ENCODE measurements at regions not wholly inside any gene's neighbourhood (a gene's known extent, or its start where the extent isn't known, plus 50 kb on each side); places are given as distances from the start of the nearest gene placed in this dataset.

- Mint-ChIP-seq H3K36me3 (no peaks in the 10 kb centered on the region), H3K27me3 (no peaks in the 10 kb centered on the region), H3K9me3 (peaks cover 8 to 30% (median 19%) of the 10 kb centered on the region in 3 donors), H3K4me1 (no peaks in the 10 kb centered on the region), H3K4me3 (no peak overlapping the region), H3K27ac (no peak overlapping the region)
- Histone ChIP-seq H3K27ac (ENCODE audit: low read length) (no peak overlapping the region), H3K36me3 (ENCODE audit: control insufficient read depth in 2 of 2, extremely low read depth in 1 of 2, insufficient read depth in 1 of 2, low read length in 1 of 2) (no peaks in the 10 kb centered on the region), H3K4me1 (ENCODE audit: control insufficient read depth in 1 of 2, extremely low read depth in 1 of 2, insufficient read depth in 2 of 2, low read length in 2 of 2) (no peaks in the 10 kb centered on the region), H3K9me3 (peaks cover 2% of the 10 kb centered on the region), H3K4me3 (ENCODE audit: control insufficient read depth in 1 of 2, extremely low read depth in 1 of 2, low read length in 1 of 2) (no peak overlapping the region), H3K27me3 (replicated peaks in 1 of 2; ENCODE audit: control insufficient read depth in 2 of 2, extremely low read depth in 1 of 2, insufficient read depth in 2 of 2, low read length in 1 of 2) (no peaks in the 10 kb centered on the region)
- 79% methylated on average over 10 of the region's 13 CpGs for WGBS (ENCODE audit: insufficient coverage)
- POLR2A ChIA-PET, result no interaction called here
- ATAC-seq (replicated peaks in 1 of 4) (no peak), DNase-seq (no peak)
- CTCF ChIA-PET, result no interaction called here
Measured at GRCh38 chr1:105891308-105891707, 1165.2 kb upstream of the PRMT6 start.

GRCh38 chr1:105894006-105894405, 1162.5 kb upstream of the PRMT6 start:
- Mint-ChIP-seq H3K27ac (no peak overlapping the region), H3K27me3 (no peaks in the 10 kb centered on the region), H3K4me3 (no peak overlapping the region), H3K36me3 (no peaks in the 10 kb centered on the region), H3K4me1 (no peaks in the 10 kb centered on the region), H3K9me3 (peaks cover 13 to 45% (median 28%) of the 10 kb centered on the region in 3 donors)
- POLR2A ChIA-PET, result no interaction called here
- H3K36me3 ChIP-seq (ENCODE audit: control insufficient read depth in 2 of 2, extremely low read depth in 1 of 2, insufficient read depth in 1 of 2, low read length in 1 of 2), result no peaks in the 10 kb centered on the region
- DNase-seq, result no peak
- no CpG with 5 or more reads among the region's 1 CpG for WGBS (ENCODE audit: insufficient coverage)
- no peaks in the 10 kb centered on the region for H3K4me1 ChIP-seq (ENCODE audit: control insufficient read depth in 1 of 2, extremely low read depth in 1 of 2, insufficient read depth in 2 of 2, low read length in 2 of 2)
- no peak for ATAC-seq (replicated peaks in 1 of 4)
- H3K4me3 ChIP-seq (ENCODE audit: control insufficient read depth in 1 of 2, extremely low read depth in 1 of 2, low read length in 1 of 2), result no peak overlapping the region
- CTCF ChIA-PET, result no interaction called here
- no peak overlapping the region for H3K27ac ChIP-seq (ENCODE audit: low read length)
- no peaks in the 10 kb centered on the region for H3K9me3 ChIP-seq
- no peaks in the 10 kb centered on the region for H3K27me3 ChIP-seq (replicated peaks in 1 of 2; ENCODE audit: control insufficient read depth in 2 of 2, extremely low read depth in 1 of 2, insufficient read depth in 2 of 2, low read length in 1 of 2)

DNA sequence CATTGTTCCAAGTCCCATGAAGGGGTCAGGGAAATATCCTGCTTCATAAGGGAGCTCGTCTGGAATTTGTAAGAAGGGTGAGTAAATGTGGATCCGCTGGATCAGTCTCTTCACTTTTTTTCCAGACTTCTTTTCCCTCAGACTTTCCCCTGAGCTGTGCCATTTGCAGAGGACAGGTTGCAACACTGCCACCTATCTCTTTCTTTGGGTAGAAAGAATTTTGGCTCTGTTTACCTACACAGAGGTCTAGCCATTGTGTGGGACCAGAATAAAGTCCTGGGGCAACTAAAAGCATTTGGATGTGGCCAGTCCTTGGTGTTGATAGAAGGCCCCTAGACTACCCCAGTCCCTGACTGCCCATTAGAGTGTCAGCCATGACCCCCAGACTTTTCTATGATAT, 1146.7 kb upstream of the PRMT6 start:
- Mint-ChIP-seq H3K9me3 (peaks cover 5 to 34% (median 10%) of the 10 kb centered on the region in 3 donors), H3K4me3 (no peak overlapping the region), H3K4me1 (no peaks in the 10 kb centered on the region), H3K27ac (no peak overlapping the region), H3K36me3 (no peaks in the 10 kb centered on the region), H3K27me3 (no peaks in the 10 kb centered on the region)
- WGBS (ENCODE audit: insufficient coverage), result no CpG with 5 or more reads among the region's 2 CpGs
- H3K4me1 ChIP-seq (ENCODE audit: control insufficient read depth in 1 of 2, extremely low read depth in 1 of 2, insufficient read depth in 2 of 2, low read length in 2 of 2), result no peaks in the 10 kb centered on the region
- no peaks in the 10 kb centered on the region for H3K9me3 ChIP-seq
- no peak overlapping the region for H3K27ac ChIP-seq (ENCODE audit: low read length)
- ATAC-seq (replicated peaks in 1 of 4) (no peak), DNase-seq (no peak)
- no peak overlapping the region for H3K4me3 ChIP-seq (ENCODE audit: control insufficient read depth in 1 of 2, extremely low read depth in 1 of 2, low read length in 1 of 2)
- no peaks in the 10 kb centered on the region for H3K27me3 ChIP-seq (replicated peaks in 1 of 2; ENCODE audit: control insufficient read depth in 2 of 2, extremely low read depth in 1 of 2, insufficient read depth in 2 of 2, low read length in 1 of 2)
- H3K36me3 ChIP-seq (ENCODE audit: control insufficient read depth in 2 of 2, extremely low read depth in 1 of 2, insufficient read depth in 1 of 2, low read length in 1 of 2), result no peaks in the 10 kb centered on the region
- ChIA-PET POLR2A (no interaction called here), CTCF (no interaction called here)

GRCh38 chr1:105914403-105914802, 1142.1 kb upstream of the PRMT6 start:
- DNase-seq, result no peak
- H3K27ac Mint-ChIP-seq, result no peak overlapping the region
- ChIA-PET POLR2A (no interaction called here), CTCF (interaction anchor here in 1 of 2 donors (0.6 kb wide), 1 partner anchor 147 kb away, joined by 3 read pairs; no protein-coding TSS in a partner anchor)
- no peaks in the 10 kb centered on the region for H3K27me3 ChIP-seq (replicated peaks in 1 of 2; ENCODE audit: control insufficient read depth in 2 of 2, extremely low read depth in 1 of 2, insufficient read depth in 2 of 2, low read length in 1 of 2)
- H3K27ac ChIP-seq (ENCODE audit: low read length), result no peak overlapping the region
- no peaks in the 10 kb centered on the region for H3K36me3 ChIP-seq (ENCODE audit: control insufficient read depth in 2 of 2, extremely low read depth in 1 of 2, insufficient read depth in 1 of 2, low read length in 1 of 2)
- H3K4me1 ChIP-seq (ENCODE audit: control insufficient read depth in 1 of 2, extremely low read depth in 1 of 2, insufficient read depth in 2 of 2, low read length in 2 of 2), result no peaks in the 10 kb centered on the region
- H3K4me1 Mint-ChIP-seq, result no peaks in the 10 kb centered on the region
- no peaks in the 10 kb centered on the region for H3K9me3 ChIP-seq
- 89% methylated on average over 3 of the region's 5 CpGs for WGBS (ENCODE audit: insufficient coverage)
- H3K36me3 Mint-ChIP-seq, result no peaks in the 10 kb centered on the region
- ATAC-seq (replicated peaks in 1 of 4), result no peak
- peaks cover 6 to 28% (median 11%) of the 10 kb centered on the region in 3 donors for H3K9me3 Mint-ChIP-seq
- H3K4me3 ChIP-seq (ENCODE audit: control insufficient read depth in 1 of 2, extremely low read depth in 1 of 2, low read length in 1 of 2), result no peak overlapping the region
- H3K27me3 Mint-ChIP-seq, result no peaks in the 10 kb centered on the region
- no peak overlapping the region for H3K4me3 Mint-ChIP-seq

GRCh38 chr1:105934806-105935205, 1121.7 kb upstream of the PRMT6 start:
- Mint-ChIP-seq H3K27me3 (no peaks in the 10 kb centered on the region), H3K4me1 (no peaks in the 10 kb centered on the region), H3K9me3 (peaks cover 16 to 23% (median 21%) of the 10 kb centered on the region in 3 donors), H3K27ac (no peak overlapping the region), H3K4me3 (no peak overlapping the region), H3K36me3 (no peaks in the 10 kb centered on the region)
- ChIA-PET POLR2A (no interaction called here), CTCF (no interaction called here)
- peaks cover 3% of the 10 kb centered on the region for H3K9me3 ChIP-seq
- H3K27me3 ChIP-seq (replicated peaks in 1 of 2; ENCODE audit: control insufficient read depth in 2 of 2, extremely low read depth in 1 of 2, insufficient read depth in 2 of 2, low read length in 1 of 2), result no peaks in the 10 kb centered on the region
- no peak overlapping the region for H3K4me3 ChIP-seq (ENCODE audit: control insufficient read depth in 1 of 2, extremely low read depth in 1 of 2, low read length in 1 of 2)
- H3K36me3 ChIP-seq (ENCODE audit: control insufficient read depth in 2 of 2, extremely low read depth in 1 of 2, insufficient read depth in 1 of 2, low read length in 1 of 2), result no peaks in the 10 kb centered on the region
- no peak overlapping the region for H3K27ac ChIP-seq (ENCODE audit: low read length)
- WGBS (ENCODE audit: insufficient coverage), result 80% methylated on average over 1 of the region's 1 CpG
- H3K4me1 ChIP-seq (ENCODE audit: control insufficient read depth in 1 of 2, extremely low read depth in 1 of 2, insufficient read depth in 2 of 2, low read length in 2 of 2), result no peaks in the 10 kb centered on the region
- DNase-seq, result no peak
- ATAC-seq (replicated peaks in 1 of 4), result no peak

- Histone ChIP-seq H3K4me1 (ENCODE audit: control insufficient read depth in 1 of 2, extremely low read depth in 1 of 2, insufficient read depth in 2 of 2, low read length in 2 of 2) (no peaks in the 10 kb centered on the region), H3K27ac (ENCODE audit: low read length) (no peak overlapping the region), H3K36me3 (ENCODE audit: control insufficient read depth in 2 of 2, extremely low read depth in 1 of 2, insufficient read depth in 1 of 2, low read length in 1 of 2) (no peaks in the 10 kb centered on the region), H3K9me3 (peaks cover 4% of the 10 kb centered on the region), H3K27me3 (replicated peaks in 1 of 2; ENCODE audit: control insufficient read depth in 2 of 2, extremely low read depth in 1 of 2, insufficient read depth in 2 of 2, low read length in 1 of 2) (no peaks in the 10 kb centered on the region), H3K4me3 (ENCODE audit: control insufficient read depth in 1 of 2, extremely low read depth in 1 of 2, low read length in 1 of 2) (no peak overlapping the region)
- H3K9me3 Mint-ChIP-seq, result peaks cover 6 to 12% (median 11%) of the 10 kb centered on the region in 3 donors
- ATAC-seq (replicated peaks in 1 of 4), result no peak
- H3K4me3 Mint-ChIP-seq, result no peak overlapping the region
- ChIA-PET POLR2A (no interaction called here), CTCF (no interaction called here)
- H3K27ac Mint-ChIP-seq, result no peak overlapping the region
- 100% methylated on average over 1 of the region's 4 CpGs for WGBS (ENCODE audit: insufficient coverage)
- DNase-seq, result no peak
- H3K4me1 Mint-ChIP-seq, result no peaks in the 10 kb centered on the region
- H3K36me3 Mint-ChIP-seq, result no peaks in the 10 kb centered on the region
- H3K27me3 Mint-ChIP-seq, result no peaks in the 10 kb centered on the region
Measured at GRCh38 chr1:105964879-105965278, 1091.6 kb upstream of the PRMT6 start.

GRCh38 chr1:105997516-105997915, 1059.0 kb upstream of the PRMT6 start:
- WGBS (ENCODE audit: insufficient coverage), result 100% methylated on average over 1 of the region's 6 CpGs
- Histone ChIP-seq H3K9me3 (peaks cover 5% of the 10 kb centered on the region), H3K27me3 (replicated peaks in 1 of 2; ENCODE audit: control insufficient read depth in 2 of 2, extremely low read depth in 1 of 2, insufficient read depth in 2 of 2, low read length in 1 of 2) (no peaks in the 10 kb centered on the region), H3K27ac (ENCODE audit: low read length) (no peak overlapping the region), H3K4me1 (ENCODE audit: control insufficient read depth in 1 of 2, extremely low read depth in 1 of 2, insufficient read depth in 2 of 2, low read length in 2 of 2) (no peaks in the 10 kb centered on the region), H3K36me3 (ENCODE audit: control insufficient read depth in 2 of 2, extremely low read depth in 1 of 2, insufficient read depth in 1 of 2, low read length in 1 of 2) (no peaks in the 10 kb centered on the region), H3K4me3 (ENCODE audit: control insufficient read depth in 1 of 2, extremely low read depth in 1 of 2, low read length in 1 of 2) (no peak overlapping the region)
- peaks cover 6 to 17% (median 9%) of the 10 kb centered on the region in 3 donors for H3K9me3 Mint-ChIP-seq
- no peaks in the 10 kb centered on the region for H3K27me3 Mint-ChIP-seq
- DNase-seq, result no peak
- ATAC-seq (replicated peaks in 1 of 4), result no peak
- no peak overlapping the region for H3K4me3 Mint-ChIP-seq
- ChIA-PET CTCF (no interaction called here), POLR2A (no interaction called here)
- no peaks in the 10 kb centered on the region for H3K36me3 Mint-ChIP-seq
- H3K4me1 Mint-ChIP-seq, result no peaks in the 10 kb centered on the region
- no peak overlapping the region for H3K27ac Mint-ChIP-seq
